ENCODE measurements at regions not wholly inside any gene's neighbourhood (a gene's known extent, or its start where the extent isn't known, plus 50 kb on each side); places are given as distances from the start of the nearest gene placed in this dataset.

- peak in 1 of 3 donors; percentile 16 for DNase-seq
These were observed 284.3 kb upstream of the NR5A2 start for GRCh38 chr1:199743227-199743626.

DNA sequence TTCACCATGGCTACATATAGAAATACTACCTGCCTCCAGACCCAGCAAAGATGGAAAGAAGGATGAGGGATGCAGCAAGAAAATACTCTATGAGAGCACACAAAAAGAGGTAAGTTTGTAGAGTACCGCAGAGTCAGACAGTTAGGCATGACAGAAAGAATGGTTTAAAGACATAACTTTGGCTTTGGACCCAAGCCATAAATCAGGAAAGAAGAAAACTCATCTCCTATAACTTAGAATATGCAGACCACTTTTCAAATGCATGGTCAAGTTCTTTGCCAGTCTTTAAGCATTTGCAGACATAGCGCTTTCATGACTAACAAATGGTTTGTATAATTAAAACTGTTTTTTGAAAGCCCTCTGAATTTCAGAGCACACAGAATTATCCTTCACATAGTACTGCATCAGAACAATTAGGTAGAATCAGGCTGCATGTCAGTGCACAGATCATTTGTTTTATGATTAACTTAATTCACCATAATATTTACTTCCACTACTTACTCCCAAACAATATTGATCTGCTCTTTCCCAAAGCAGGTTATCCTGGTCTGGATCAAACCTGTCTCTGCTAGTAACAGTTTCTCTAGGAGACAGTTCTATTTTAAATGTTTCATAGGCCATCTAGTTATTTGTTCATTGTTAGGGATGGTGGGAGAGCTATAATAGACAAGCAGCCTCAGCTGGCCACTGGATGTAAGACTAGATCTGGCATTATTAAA is 280.7 kb upstream of the NR5A2 start:
- no peak for DNase-seq

DNA sequence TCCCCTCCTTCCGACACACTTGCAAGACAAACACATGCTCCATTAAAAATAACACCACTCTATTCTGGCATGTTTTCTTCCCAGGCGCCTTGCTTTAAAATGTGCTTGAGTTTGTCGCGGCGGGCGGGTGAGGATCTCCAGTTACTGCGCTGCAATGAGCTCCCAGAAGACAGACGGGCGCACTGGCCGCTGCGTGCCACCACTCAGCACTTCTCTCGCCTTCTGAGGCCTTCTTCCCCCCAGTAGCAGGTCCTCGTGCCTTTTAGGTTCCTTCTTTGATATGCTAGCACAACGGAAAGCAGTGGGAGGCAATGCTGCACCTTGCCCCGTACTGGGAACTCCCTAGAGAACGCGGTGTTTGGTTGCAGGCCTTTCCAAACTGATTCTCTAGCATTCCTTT is 279.5 kb upstream of the NR5A2 start:
- peak; percentile 8 to 13 (median 13) for DNase-seq

- DNase-seq, result no peak
These were observed 276.0 kb upstream of the NR5A2 start for GRCh38 chr1:199751506-199751905.

DNA sequence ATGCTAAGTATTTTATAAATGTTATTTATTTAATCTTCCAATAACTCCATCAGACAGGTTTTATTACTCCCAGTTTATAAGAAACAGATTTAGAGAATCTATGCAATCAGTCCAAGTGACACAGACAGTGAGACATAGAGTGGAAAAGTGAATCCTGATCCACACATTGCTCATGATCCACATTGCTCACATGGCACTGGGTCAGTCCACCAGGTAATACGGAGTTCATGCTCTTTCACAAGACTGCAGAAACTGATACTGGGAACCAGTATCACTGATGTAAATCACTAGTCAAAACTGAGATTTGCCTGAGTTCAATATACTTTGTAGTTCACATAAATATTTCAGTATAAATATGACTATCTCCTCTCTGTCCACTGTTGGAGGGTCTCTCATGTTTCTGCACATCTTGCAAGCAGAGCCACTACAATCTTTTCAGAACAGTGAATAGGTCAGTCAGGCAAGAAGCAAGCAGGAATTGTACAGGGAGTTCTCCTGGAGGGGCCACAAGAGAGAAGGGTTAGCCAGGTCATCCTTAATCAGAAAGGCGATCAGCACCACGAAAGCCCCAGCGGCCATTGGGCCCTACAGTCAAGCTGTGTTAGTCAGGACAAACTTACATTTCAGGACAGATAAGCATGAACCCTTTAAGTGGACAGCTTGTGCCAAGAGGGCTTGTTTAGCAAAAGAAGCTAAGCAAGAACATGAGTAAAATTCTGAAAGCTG is 275.4 kb upstream of the NR5A2 start:
- no peak for DNase-seq

GRCh38 chr1:199752688-199753027 is 274.9 kb upstream of the NR5A2 start:
- no peak for DNase-seq

DNA sequence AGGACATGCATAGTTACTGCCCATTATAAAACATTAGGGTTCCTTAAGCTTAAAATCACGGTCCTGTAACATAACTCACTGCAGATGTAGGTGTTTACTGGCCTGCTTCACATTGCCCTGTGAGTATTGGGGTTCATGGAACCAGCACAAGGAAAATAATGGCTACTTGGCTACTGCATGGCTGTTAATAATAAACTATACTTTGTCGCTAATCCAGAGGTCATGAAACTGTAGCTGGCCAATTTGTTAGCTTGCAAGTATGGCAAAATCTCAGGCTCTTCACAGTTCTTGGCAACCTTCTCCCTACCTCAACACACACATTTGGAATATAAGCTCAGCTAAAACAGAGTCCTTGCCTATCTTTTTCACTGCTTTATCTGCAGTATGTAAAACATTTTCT is 274.0 kb upstream of the NR5A2 start:
- DNase-seq, result no peak

DNA sequence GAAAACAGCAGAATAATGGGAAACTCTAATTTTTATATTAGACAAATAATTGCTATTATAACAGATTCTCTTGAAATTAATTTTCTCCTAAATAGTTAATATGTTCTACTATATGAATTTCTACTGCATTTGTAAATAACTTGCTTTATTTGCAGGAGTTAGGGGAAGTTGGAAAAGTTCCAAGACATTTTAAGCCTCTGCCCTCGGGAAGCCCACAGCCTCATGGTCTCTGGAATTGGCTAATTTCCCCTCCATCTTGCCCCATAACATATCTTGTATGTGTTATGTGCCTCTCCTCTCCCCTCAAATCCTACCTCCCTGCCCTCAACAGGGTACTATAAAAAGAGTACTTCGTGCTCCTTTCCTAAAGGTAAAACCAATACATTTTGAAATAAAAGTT is 271.4 kb upstream of the NR5A2 start:
- DNase-seq, result no peak

GRCh38 chr1:199758626-199759255 is 268.8 kb upstream of the NR5A2 start:
- DNase-seq, result no peak

- no peak for DNase-seq
These were observed 268.2 kb upstream of the NR5A2 start for GRCh38 chr1:199759268-199759730.

GRCh38 chr1:199762572-199762971 is 264.9 kb upstream of the NR5A2 start:
- no peak for DNase-seq

GRCh38 chr1:199766218-199766792 is 261.2 kb upstream of the NR5A2 start:
- no peak for DNase-seq

DNA sequence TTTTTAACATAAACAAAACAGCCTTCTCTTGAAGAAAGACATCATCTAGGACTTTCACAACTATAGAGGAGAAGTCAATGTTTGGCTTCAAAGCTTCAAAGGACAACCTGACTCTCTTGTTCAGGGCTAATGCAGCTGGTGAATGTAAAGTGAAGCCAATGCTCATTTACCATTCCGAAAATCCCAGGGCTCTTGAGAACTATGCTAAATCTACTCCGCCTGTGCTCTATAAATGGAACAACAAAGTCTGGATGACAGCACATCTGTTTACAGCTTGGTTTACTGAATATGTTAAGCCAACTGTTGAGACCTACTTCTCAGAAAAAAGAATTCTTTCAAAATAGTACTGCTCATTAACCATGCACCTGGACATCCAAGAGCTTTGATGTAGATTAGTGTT is 259.8 kb upstream of the NR5A2 start:
- DNase-seq, result no peak

GRCh38 chr1:199774433-199775089 is 252.9 kb upstream of the NR5A2 start:
- DNase-seq, result no peak

GRCh38 chr1:199776768-199777497 is 250.6 kb upstream of the NR5A2 start:
- no peak for DNase-seq

DNA sequence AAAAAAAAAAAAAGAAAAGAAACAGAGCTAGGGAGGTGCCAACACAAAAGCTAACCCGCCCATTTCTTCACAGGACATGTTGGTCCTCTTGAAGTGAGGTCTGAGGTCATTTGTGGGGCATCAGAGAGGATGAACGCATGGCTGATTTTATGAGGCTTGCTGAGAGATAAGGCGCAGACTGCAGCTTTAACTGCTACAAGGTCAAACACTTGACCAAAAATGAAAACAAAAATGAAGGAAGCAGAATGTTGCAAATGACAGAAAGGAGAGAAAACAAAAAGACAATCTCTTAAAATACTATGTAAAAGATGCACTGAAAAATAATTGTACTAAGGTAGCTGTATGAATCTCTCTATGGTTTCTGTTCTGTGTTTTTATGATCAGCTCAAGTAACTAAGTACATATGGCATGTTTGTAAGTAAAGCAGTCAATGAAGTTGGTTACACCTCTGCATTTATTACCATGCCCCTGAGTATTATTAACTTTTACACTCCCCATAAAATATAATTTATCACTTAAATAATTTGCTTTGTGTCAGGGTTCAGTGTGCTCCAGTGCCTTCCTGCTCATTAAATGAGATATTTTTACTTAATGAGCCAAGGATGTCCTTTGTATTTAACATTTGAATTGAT is 249.1 kb upstream of the NR5A2 start:
- no peak for DNase-seq

DNA sequence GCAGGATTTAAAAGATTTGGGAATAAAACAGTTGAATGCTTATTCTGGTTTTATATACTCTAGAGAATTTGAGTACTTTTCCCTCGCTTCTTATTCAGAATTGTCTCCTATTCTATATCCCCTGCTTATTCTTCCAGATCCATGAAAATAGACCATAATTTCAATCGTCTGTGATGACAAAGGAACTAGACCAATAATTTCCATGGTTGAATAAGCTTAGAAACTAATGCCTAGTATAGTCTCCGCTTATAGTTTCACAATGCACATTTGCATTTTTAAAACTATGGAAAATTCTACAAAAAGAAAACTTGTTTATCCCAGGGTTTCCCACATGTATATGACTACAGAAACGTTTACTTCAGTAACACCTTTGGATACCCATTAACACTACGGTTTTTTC is 247.4 kb upstream of the NR5A2 start:
- DNase-seq, result no peak

- peak in 1 of 3 donors; percentile 2 for DNase-seq
These were observed 246.4 kb upstream of the NR5A2 start for GRCh38 chr1:199780948-199781670.

GRCh38 chr1:199784138-199784895 is 243.2 kb upstream of the NR5A2 start:
- DNase-seq, result peak in 1 of 3 donors; percentile 3

Data from muscle of back (tissue), 3 donors.